K562 (cell line): ENCODE measurements at regions not wholly inside any gene's neighbourhood (a gene's known extent, or its start where the extent isn't known, plus 50 kb on each side); places are given as distances from the start of the nearest gene placed in this dataset.

Experiments used
- KDM1A ChIP-seq, 2 experiments: fragments of 450-650 bp; IDR thresholded peaks; 2 replicates each; pipeline ENCODE4 v1.6.1; 2016; ENCODE audit warnings: mild to moderate bottlenecking in 2 of 2
- PREB ChIP-seq: sonication (generic); formaldehyde crosslinking; IDR thresholded peaks from 2 replicates; pipeline ENCODE4 v1.8.1; 2023; ENCODE audit warnings: mild to moderate bottlenecking, missing genetic modification reagents
- TARDBP ChIP-seq: fragments of 450-650 bp; IDR thresholded peaks from 2 replicates; pipeline ENCODE4 v1.6.1; 2016

DNA sequence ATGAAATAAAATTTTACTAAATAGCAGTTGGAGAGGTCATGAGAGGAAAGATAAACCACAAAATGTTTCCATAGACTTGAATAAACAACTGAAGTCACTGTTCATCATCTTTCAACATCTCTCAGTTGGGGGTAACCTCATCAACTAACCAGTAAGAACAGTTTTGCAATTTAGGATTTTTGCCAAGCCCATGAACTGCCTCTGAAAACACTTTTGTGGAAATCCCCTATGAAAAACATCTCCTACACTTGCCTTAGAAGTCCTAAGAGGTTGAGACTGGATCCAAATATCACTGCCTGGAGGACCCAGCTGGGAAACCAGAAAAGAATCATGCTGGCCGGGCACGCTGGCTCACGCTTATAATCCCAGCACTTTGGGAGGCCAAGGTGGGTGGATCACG, 273.1 kb downstream of the C12orf50 start:
- no peak for TF ChIP-seq TARDBP
- TF ChIP-seq KDM1A (IDR thresholded peaks at IDR 0.05) = no peak
- TF ChIP-seq PREB (CRISPR knock-in tag) = no peak
